Gastrocnemius medialis (tissue), 4 donors: ENCODE measurements at regions not wholly inside any gene's neighbourhood (a gene's known extent, or its start where the extent isn't known, plus 50 kb on each side); places are given as distances from the start of the nearest gene placed in this dataset.

Source experiments
- POLR2A ChIP-seq, 2 donors: fragments of 450-650 bp; IDR thresholded peaks; one replicate each; pipeline ENCODE4 v1.6.1; 2017; ENCODE audit warnings: antibody characterized with exemption in 2 of 2, mild to moderate bottlenecking in 2 of 2, moderate library complexity in 2 of 2
- TF ChIP-seq, protein P1 (sequence below), 5 experiments: fragments of 450-650 bp in 3 of 5; fragments of 200-600 bp in 2 of 5; sonication (generic) in 2 of 5; IDR thresholded peaks in 4 of 5; conservative IDR thresholded peaks in 1 of 5; 1 replicate in 4 of 5; 2 replicates in 1 of 5; pipeline ENCODE4 v1.5.1; 2016 to 2019; ENCODE audit warnings: antibody characterized with exemption in 5 of 5, mild to moderate bottlenecking in 3 of 5, moderate library complexity in 3 of 5

GRCh38 chr5:4725594-4725993 lies 414.5 kb upstream of the ADAMTS16 start:
- TF ChIP-seq, protein P1, sequence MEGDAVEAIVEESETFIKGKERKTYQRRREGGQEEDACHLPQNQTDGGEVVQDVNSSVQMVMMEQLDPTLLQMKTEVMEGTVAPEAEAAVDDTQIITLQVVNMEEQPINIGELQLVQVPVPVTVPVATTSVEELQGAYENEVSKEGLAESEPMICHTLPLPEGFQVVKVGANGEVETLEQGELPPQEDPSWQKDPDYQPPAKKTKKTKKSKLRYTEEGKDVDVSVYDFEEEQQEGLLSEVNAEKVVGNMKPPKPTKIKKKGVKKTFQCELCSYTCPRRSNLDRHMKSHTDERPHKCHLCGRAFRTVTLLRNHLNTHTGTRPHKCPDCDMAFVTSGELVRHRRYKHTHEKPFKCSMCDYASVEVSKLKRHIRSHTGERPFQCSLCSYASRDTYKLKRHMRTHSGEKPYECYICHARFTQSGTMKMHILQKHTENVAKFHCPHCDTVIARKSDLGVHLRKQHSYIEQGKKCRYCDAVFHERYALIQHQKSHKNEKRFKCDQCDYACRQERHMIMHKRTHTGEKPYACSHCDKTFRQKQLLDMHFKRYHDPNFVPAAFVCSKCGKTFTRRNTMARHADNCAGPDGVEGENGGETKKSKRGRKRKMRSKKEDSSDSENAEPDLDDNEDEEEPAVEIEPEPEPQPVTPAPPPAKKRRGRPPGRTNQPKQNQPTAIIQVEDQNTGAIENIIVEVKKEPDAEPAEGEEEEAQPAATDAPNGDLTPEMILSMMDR (IDR thresholded peaks at IDR 0.05 in 4 of 5, conservative IDR thresholded peaks at IDR 0.05 in 1 of 5) = no peak
- no peak for TF ChIP-seq POLR2A (IDR thresholded peaks at IDR 0.05)
